8988T (cell line): ENCODE measurements at regions not wholly inside any gene's neighbourhood (a gene's known extent, or its start where the extent isn't known, plus 50 kb on each side); places are given as distances from the start of the nearest gene placed in this dataset.

ENCODE experiments used
- DNase-seq: peaks from one replicate; pipeline ENCODE4 v3.0.0; 2011

GRCh38 chr17:71315568-71315967 is 805.3 kb upstream of the SOX9 start:
- no peak for DNase-seq

- no peak for DNase-seq
Measured at GRCh38 chr17:71316176-71316897, 804.5 kb upstream of the SOX9 start.

GRCh38 chr17:71320009-71320796 is 800.6 kb upstream of the SOX9 start:
- no peak for DNase-seq

GRCh38 chr17:71325117-71325516 is 795.7 kb upstream of the SOX9 start:
- no peak for DNase-seq

- no peak for DNase-seq
Measured at GRCh38 chr17:71325886-71326285, 794.9 kb upstream of the SOX9 start.

- no peak for DNase-seq
Measured at GRCh38 chr17:71327376-71328059, 793.3 kb upstream of the SOX9 start.

GRCh38 chr17:71329310-71330098 is 791.3 kb upstream of the SOX9 start:
- DNase-seq: no peak

- no peak for DNase-seq
Measured at GRCh38 chr17:71330099-71330375, 790.8 kb upstream of the SOX9 start.

- no peak for DNase-seq
Measured at GRCh38 chr17:71331754-71332325, 789.0 kb upstream of the SOX9 start.

- no peak for DNase-seq
Measured at GRCh38 chr17:71334048-71334751, 786.6 kb upstream of the SOX9 start.

GRCh38 chr17:71335212-71335611 is 785.6 kb upstream of the SOX9 start:
- DNase-seq: no peak

- no peak for DNase-seq
Measured at GRCh38 chr17:71337938-71338337, 782.9 kb upstream of the SOX9 start.

- DNase-seq: no peak
Measured at GRCh38 chr17:71338396-71338795, 782.4 kb upstream of the SOX9 start.

- DNase-seq: no peak
Measured at GRCh38 chr17:71339206-71339605, 781.6 kb upstream of the SOX9 start.

- DNase-seq: no peak
Measured at GRCh38 chr17:71342737-71343136, 778.1 kb upstream of the SOX9 start.

GRCh38 chr17:71349908-71350600 is 770.8 kb upstream of the SOX9 start:
- no peak for DNase-seq

- no peak for DNase-seq
Measured at GRCh38 chr17:71360301-71360700, 760.5 kb upstream of the SOX9 start.

GRCh38 chr17:71361656-71362450 is 759.0 kb upstream of the SOX9 start:
- no peak for DNase-seq

- no peak for DNase-seq
Measured at GRCh38 chr17:71363661-71364060, 757.2 kb upstream of the SOX9 start.

- no peak for DNase-seq
Measured at GRCh38 chr17:71371809-71372208, 749.0 kb upstream of the SOX9 start.

GRCh38 chr17:71375948-71376347 is 744.9 kb upstream of the SOX9 start:
- no peak for DNase-seq
